ENCODE measurements at regions not wholly inside any gene's neighbourhood (a gene's known extent, or its start where the extent isn't known, plus 50 kb on each side); places are given as distances from the start of the nearest gene placed in this dataset.

DNA sequence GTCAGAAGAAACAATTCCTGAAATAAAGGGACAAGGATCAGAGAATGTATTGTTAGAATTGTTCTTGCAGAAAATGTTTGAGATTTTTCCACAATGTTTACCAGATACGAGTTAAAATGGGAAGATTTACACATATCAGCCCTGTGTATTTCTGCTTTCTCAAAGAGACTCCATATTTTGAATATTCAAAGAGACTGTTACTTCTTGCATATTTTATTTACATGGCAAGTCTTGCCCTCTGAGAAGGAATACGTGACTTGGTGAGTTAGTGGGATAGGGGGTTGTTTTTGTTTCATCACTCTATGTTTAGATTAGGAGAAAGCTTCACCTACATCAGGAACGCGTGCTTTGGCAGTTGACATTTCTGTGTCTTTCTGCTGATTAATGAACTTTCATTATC lies 56.1 kb upstream of the ZDHHC17 start:
- TF ChIP-seq, protein P1, sequence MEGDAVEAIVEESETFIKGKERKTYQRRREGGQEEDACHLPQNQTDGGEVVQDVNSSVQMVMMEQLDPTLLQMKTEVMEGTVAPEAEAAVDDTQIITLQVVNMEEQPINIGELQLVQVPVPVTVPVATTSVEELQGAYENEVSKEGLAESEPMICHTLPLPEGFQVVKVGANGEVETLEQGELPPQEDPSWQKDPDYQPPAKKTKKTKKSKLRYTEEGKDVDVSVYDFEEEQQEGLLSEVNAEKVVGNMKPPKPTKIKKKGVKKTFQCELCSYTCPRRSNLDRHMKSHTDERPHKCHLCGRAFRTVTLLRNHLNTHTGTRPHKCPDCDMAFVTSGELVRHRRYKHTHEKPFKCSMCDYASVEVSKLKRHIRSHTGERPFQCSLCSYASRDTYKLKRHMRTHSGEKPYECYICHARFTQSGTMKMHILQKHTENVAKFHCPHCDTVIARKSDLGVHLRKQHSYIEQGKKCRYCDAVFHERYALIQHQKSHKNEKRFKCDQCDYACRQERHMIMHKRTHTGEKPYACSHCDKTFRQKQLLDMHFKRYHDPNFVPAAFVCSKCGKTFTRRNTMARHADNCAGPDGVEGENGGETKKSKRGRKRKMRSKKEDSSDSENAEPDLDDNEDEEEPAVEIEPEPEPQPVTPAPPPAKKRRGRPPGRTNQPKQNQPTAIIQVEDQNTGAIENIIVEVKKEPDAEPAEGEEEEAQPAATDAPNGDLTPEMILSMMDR (IDR thresholded peaks at IDR 0.05), result no peak
- TF ChIP-seq POLR2A (IDR thresholded peaks at IDR 0.05), result no peak

Measured in lower leg skin (tissue), 3 donors.